ENCODE measurements at regions not wholly inside any gene's neighbourhood (a gene's known extent, or its start where the extent isn't known, plus 50 kb on each side); places are given as distances from the start of the nearest gene placed in this dataset.

DNA sequence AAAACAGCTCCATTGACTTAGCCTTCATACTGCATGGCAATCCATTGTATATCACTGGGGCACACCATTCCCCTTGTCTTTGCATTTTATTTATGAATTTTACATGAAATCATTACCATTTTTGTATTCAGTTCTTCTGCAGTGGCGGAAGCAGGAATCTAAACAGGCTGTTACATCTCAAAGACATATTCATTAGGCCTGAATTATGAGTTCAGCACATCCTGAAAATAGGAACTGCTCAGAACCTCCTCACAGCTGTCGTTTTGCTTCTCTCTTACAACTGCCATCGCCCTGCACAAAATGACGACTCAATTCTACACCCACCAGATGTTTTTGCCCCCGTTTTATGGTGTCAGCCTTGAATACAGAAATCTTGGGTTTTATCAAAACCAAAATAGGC lies 474.4 kb upstream of the MAGEB18 start:
- no peaks in the 10 kb centered on the region for H3F3A ChIP-seq (ENCODE audit: insufficient read depth, low read length, poor library complexity, severe bottlenecking)
- no peaks in the 10 kb centered on the region for H3K9me2 ChIP-seq (ENCODE audit: insufficient read depth, low read length)
- H4K20me1 ChIP-seq (ENCODE audit: insufficient read depth) = no peaks in the 10 kb centered on the region
- H2AFZ ChIP-seq (ENCODE audit: low read depth, low read length) = no peak overlapping the region
- no peaks in the 10 kb centered on the region for H3K27me3 ChIP-seq (ENCODE audit: insufficient read depth, low read depth, low read length)
- H3K4me3 ChIP-seq (ENCODE audit: low read length) = no peak overlapping the region
- no peak overlapping the region for H3K4me2 ChIP-seq (ENCODE audit: low read length)
- H3K36me3 ChIP-seq (ENCODE audit: insufficient read depth, low read length) = no peaks in the 10 kb centered on the region
- no peak overlapping the region for H3K27ac ChIP-seq (ENCODE audit: low read length)
- TF ChIP-seq, protein P1, sequence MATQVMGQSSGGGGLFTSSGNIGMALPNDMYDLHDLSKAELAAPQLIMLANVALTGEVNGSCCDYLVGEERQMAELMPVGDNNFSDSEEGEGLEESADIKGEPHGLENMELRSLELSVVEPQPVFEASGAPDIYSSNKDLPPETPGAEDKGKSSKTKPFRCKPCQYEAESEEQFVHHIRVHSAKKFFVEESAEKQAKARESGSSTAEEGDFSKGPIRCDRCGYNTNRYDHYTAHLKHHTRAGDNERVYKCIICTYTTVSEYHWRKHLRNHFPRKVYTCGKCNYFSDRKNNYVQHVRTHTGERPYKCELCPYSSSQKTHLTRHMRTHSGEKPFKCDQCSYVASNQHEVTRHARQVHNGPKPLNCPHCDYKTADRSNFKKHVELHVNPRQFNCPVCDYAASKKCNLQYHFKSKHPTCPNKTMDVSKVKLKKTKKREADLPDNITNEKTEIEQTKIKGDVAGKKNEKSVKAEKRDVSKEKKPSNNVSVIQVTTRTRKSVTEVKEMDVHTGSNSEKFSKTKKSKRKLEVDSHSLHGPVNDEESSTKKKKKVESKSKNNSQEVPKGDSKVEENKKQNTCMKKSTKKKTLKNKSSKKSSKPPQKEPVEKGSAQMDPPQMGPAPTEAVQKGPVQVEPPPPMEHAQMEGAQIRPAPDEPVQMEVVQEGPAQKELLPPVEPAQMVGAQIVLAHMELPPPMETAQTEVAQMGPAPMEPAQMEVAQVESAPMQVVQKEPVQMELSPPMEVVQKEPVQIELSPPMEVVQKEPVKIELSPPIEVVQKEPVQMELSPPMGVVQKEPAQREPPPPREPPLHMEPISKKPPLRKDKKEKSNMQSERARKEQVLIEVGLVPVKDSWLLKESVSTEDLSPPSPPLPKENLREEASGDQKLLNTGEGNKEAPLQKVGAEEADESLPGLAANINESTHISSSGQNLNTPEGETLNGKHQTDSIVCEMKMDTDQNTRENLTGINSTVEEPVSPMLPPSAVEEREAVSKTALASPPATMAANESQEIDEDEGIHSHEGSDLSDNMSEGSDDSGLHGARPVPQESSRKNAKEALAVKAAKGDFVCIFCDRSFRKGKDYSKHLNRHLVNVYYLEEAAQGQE (IDR thresholded peaks at IDR 0.05; ENCODE audit: borderline replicate concordance) = no peak
- TF ChIP-seq EZH2 (IDR thresholded peaks at IDR 0.05; ENCODE audit: borderline replicate concordance, insufficient read depth, low read length, poor library complexity, severe bottlenecking) (no peak), POLR2AphosphoS5 (IDR thresholded peaks at IDR 0.05) (no peak), EP300 (conservative IDR thresholded peaks at IDR 0.05; ENCODE audit: poor library complexity, severe bottlenecking) (no peak), SMC3 (conservative IDR thresholded peaks at IDR 0.05; ENCODE audit: poor library complexity) (no peak), TAF1 (IDR thresholded peaks at IDR 0.05; ENCODE audit: low read depth) (no peak), MXI1 (conservative IDR thresholded peaks at IDR 0.05; ENCODE audit: poor library complexity, severe bottlenecking) (no peak), RAD21 (conservative IDR thresholded peaks at IDR 0.05) (no peak)
- TF ChIP-seq, protein P2, sequence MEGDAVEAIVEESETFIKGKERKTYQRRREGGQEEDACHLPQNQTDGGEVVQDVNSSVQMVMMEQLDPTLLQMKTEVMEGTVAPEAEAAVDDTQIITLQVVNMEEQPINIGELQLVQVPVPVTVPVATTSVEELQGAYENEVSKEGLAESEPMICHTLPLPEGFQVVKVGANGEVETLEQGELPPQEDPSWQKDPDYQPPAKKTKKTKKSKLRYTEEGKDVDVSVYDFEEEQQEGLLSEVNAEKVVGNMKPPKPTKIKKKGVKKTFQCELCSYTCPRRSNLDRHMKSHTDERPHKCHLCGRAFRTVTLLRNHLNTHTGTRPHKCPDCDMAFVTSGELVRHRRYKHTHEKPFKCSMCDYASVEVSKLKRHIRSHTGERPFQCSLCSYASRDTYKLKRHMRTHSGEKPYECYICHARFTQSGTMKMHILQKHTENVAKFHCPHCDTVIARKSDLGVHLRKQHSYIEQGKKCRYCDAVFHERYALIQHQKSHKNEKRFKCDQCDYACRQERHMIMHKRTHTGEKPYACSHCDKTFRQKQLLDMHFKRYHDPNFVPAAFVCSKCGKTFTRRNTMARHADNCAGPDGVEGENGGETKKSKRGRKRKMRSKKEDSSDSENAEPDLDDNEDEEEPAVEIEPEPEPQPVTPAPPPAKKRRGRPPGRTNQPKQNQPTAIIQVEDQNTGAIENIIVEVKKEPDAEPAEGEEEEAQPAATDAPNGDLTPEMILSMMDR (IDR thresholded peaks at IDR 0.05; ENCODE audit: poor library complexity, severe bottlenecking) = no peak
- no peaks in the 10 kb centered on the region for H3K79me2 ChIP-seq (replicated peaks; ENCODE audit: insufficient read depth, low read length)
- no peak overlapping the region for H3K9ac ChIP-seq (ENCODE audit: low read length)
- no peaks in the 10 kb centered on the region for H3K9me3 ChIP-seq (ENCODE audit: low read length)

DNA sequence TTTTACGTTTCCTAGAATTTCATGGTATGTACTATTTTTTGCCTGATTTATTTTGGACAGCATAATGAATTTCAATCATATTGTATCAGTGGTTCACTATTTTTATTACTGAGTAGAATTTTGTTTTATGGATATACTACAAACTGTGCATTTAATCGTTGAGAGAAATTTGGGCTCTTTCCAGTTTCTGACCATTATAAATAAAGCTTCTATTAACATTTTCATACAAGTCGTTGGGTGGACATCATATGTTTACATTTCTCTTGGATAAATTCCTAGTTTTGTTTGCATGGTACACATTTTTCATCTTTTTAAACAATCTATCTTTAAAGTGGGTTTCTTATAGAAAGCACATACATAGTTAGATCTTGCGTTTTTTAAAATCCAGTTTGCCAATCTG lies 472.7 kb upstream of the MAGEB18 start:
- TF ChIP-seq SMC3 (conservative IDR thresholded peaks at IDR 0.05; ENCODE audit: poor library complexity) (no peak), MXI1 (conservative IDR thresholded peaks at IDR 0.05; ENCODE audit: poor library complexity, severe bottlenecking) (no peak), EZH2 (IDR thresholded peaks at IDR 0.05; ENCODE audit: borderline replicate concordance, insufficient read depth, low read length, poor library complexity, severe bottlenecking) (no peak), TAF1 (IDR thresholded peaks at IDR 0.05; ENCODE audit: low read depth) (no peak)
- TF ChIP-seq, protein P1 (IDR thresholded peaks at IDR 0.05; ENCODE audit: borderline replicate concordance) = no peak
- no peak overlapping the region for H3K9ac ChIP-seq (ENCODE audit: low read length)

More for the DNA sequence above, 472.7 kb upstream of the MAGEB18 start:
- Histone ChIP-seq H4K20me1 (ENCODE audit: insufficient read depth) (no peaks in the 10 kb centered on the region), H3K4me3 (ENCODE audit: low read length) (no peak overlapping the region), H3F3A (ENCODE audit: insufficient read depth, low read length, poor library complexity, severe bottlenecking) (no peaks in the 10 kb centered on the region), H3K9me3 (ENCODE audit: low read length) (no peaks in the 10 kb centered on the region), H3K27ac (ENCODE audit: low read length) (no peak overlapping the region), H3K4me2 (ENCODE audit: low read length) (no peak overlapping the region), H3K79me2 (replicated peaks; ENCODE audit: insufficient read depth, low read length) (no peaks in the 10 kb centered on the region), H3K9me2 (ENCODE audit: insufficient read depth, low read length) (no peaks in the 10 kb centered on the region), H3K36me3 (ENCODE audit: insufficient read depth, low read length) (no peaks in the 10 kb centered on the region), H2AFZ (ENCODE audit: low read depth, low read length) (no peak overlapping the region), H3K27me3 (ENCODE audit: insufficient read depth, low read depth, low read length) (no peaks in the 10 kb centered on the region)

All from neural cell (in vitro differentiated cells).